ENCODE measurements at regions not wholly inside any gene's neighbourhood (a gene's known extent, or its start where the extent isn't known, plus 50 kb on each side); places are given as distances from the start of the nearest gene placed in this dataset.
A peak's percentile ranks its signal among the peaks of the same experiment; 100 is the strongest.

DNA sequence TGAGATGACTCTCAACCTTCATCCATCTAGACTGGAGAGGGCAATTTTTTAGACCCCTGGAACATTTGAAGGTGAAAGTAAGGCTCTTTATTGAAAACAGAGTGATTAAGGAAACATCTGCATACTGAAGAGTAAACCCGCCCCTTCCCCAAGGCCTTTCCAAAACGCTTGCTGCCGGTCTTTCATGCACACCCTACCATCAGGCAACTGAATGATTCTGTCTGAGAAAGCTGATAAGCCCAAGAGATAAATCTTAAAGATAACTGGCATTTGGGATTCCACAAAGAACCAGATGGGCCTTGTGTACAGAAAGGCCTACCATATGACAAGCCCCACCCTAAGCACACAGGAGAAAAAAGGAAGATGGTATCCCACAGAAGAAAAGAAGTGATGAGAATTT is 54.4 kb upstream of the PIK3R1 start:
- DNase-seq (ENCODE audit: low read depth): no peak

GRCh38 chr5:68159224-68159951 is 56.2 kb upstream of the PIK3R1 start:
- no peak for DNase-seq (ENCODE audit: low read depth)

GRCh38 chr5:68155940-68156339 is 59.6 kb upstream of the PIK3R1 start:
- no peak for DNase-seq (ENCODE audit: low read depth)

DNA sequence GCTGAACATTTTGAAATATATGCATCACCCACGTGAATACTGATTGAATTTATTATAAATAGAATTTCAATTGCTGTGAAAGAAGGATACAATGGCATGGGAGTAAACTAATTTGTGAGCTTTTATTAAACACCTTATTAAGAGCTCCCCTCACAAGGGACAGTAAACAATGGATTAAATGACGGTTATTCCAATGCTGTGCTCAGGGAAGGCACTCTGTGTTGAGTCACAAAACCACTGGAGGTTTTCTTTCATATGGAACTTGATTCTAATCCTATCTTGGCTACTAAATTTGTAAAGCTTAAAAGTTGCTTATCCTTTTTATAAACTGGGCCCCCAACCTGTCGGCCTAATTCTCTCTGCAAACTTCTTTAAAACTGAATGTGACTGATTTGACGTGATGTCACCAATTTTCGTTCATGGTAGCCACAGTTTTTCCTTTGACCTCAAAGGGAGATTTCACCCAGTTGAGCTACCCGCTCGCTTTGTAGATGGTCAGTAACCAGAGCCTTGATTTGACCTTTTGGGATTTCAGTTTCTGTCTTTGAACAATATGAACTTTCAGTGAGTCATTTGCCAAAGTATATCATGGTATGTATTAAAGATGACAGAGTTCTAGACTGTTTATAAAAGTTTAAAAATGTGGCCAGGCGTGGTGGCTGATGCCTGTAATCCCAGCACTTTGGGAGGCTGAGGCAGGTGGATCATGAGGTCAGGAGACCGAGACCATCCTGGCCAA is 61.3 kb upstream of the PIK3R1 start:
- DNase-seq (ENCODE audit: low read depth): peak; percentile 10

- no peak for DNase-seq (ENCODE audit: low read depth)
These were observed 63.7 kb upstream of the PIK3R1 start for GRCh38 chr5:68151812-68152211.

- peak; percentile 57 for DNase-seq (ENCODE audit: low read depth)
These were observed 66.4 kb upstream of the PIK3R1 start for GRCh38 chr5:68149189-68149588.

DNA sequence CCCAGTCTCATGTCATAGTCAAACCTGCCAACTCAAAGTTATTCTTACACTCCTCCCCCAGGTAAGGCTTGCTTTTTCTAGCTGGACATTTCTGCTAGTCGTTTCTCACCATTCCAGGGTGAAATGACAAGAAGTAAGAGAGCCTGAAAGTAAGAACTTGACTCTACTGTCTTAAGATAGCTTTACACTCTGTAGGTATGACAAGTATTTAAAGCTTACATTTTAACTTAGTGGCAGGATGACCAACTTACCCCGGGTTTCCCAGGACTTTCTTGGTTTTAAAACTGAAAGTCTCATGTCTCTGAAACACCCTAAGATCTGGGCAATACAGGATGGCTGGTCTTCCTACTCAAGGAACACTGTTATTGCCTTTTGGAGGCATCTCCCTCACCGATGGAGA is 67.5 kb upstream of the PIK3R1 start:
- DNase-seq (ENCODE audit: low read depth): no peak

DNA sequence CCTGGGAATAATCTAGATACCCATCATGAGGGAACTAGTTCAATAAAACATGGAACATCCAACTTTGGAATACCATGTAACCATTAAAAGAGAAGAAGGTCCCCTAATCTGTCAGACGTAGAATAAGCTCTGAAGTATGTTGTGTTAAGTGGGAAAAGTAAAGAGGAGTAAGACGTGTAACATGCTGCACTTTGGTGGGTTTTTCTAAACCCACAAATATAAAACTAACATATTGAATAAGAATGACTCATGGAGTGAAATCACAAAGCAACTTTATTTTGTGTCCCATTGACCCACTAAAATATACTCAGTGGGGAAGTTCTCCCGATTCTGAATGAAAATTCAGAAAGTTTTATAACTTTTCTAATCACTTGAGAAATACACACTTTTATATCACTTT is 67.9 kb upstream of the PIK3R1 start:
- no peak for DNase-seq (ENCODE audit: low read depth)

- peak; percentile 26 for DNase-seq (ENCODE audit: low read depth)
These were observed 74.1 kb upstream of the PIK3R1 start for GRCh38 chr5:68141494-68141893.

GRCh38 chr5:68140763-68141162 is 74.8 kb upstream of the PIK3R1 start:
- no peak for DNase-seq (ENCODE audit: low read depth)

DNA sequence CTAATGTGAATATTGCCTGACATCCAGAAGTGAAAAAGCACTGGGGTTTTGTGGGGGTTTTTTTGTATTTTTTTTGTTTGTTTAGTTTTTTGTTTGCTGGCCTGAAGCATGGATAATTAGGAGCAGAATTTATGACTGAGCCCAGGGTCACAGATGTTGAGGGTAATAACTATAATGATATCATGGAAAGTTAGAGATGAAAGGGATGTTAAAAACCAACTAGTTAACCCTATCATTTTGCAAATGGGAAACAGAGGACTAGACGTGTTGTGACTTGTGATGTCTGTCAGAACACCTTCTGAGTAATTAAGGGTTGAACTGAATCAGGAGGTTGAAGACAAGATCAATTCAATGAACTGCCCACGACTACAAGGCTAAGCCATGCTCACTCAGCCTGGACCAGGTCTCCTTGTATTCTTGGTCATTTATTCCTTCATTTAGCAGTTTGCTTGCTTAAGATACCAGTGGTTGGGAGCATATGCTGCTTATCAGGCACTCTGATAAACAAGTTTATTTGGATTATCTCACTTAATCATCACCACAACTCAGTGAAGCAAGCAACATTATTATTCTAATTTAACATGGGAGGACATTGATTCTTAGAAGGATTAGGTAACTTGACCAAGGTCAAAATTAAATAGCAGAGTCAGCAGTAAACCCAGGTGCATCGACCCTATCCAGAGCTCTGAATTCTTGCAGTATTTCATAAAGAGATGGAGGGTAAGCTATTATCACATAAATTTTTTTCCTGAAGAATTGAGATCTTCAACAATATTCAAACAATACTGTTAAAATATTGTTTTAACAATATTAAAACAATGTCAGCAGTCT is 75.7 kb upstream of the PIK3R1 start:
- no peak for DNase-seq (ENCODE audit: low read depth)

- DNase-seq (ENCODE audit: low read depth): peak; percentile 18
These were observed 77.9 kb upstream of the PIK3R1 start for GRCh38 chr5:68137511-68138140.

- DNase-seq (ENCODE audit: low read depth): no peak
These were observed 80.8 kb upstream of the PIK3R1 start for GRCh38 chr5:68134669-68135313.

- DNase-seq (ENCODE audit: low read depth): no peak
These were observed 81.4 kb upstream of the PIK3R1 start for GRCh38 chr5:68134033-68134668.

DNA sequence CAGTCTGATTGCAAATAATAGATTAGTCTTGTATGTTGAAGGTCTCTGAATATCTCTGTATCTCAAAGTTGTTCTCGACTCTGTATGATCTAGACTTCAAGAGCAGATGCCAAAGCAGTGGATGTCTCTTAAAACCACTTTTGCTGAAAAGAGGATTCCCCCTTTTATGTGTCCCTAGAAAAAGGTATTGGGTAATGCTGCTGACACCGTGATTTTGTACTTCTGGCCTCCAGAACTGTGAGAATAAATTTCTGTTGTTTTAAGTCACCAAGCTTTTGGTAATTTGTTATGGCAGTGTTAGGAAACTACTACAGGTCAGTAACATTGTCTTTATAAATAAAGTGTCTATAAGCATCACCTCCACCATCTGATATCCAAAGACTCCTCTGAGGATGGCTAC is 85.3 kb upstream of the PIK3R1 start:
- DNase-seq (ENCODE audit: low read depth): no peak

DNA sequence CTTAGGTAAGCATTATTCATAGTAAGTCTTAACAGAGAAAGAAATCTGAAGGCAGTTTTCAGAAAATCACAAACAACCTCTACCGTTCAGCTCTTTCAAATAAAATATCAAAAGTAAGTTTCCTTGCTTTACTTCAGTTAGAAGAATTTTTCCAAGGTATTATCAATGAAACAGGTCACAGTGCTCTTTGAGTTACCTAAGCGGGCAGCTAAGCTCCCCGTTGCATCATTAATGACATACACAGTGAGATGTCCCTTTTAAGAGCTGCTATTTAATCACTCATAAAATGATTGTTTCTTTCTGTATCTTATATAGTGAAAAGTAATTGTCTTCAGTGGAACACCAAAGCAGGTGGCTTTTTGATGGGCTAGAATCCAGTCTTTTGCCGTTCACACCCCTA is 86.2 kb upstream of the PIK3R1 start:
- no peak for DNase-seq (ENCODE audit: low read depth)

DNA sequence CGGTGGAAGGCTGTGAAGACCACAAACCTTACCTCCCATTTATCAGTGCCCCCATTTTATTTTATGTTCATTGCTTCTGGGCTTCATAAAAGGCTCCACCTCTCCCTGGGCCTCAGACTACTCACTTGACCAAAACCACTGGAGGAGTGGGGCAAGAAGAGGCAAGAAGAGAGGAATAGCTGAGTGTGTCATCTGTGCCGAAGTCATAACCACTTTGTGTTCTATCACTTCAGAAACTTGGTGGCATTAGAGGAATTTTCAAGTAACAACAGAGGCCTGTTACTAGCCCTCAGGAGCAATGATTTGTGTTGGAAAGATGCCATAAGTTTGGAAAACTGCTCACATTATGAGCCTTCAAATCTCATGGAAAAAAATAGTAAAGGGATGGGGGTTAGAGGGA is 88.7 kb upstream of the PIK3R1 start:
- DNase-seq (ENCODE audit: low read depth): no peak

GRCh38 chr5:68122439-68123328 is 92.9 kb upstream of the PIK3R1 start:
- no peak for DNase-seq (ENCODE audit: low read depth)

GRCh38 chr5:68116868-68117411 is 98.6 kb upstream of the PIK3R1 start:
- peak; percentile 66 for DNase-seq (ENCODE audit: low read depth)
